GM18907 (cell line): ENCODE measurements at regions not wholly inside any gene's neighbourhood (a gene's known extent, or its start where the extent isn't known, plus 50 kb on each side); places are given as distances from the start of the nearest gene placed in this dataset.
"Not testable (repeated sequence)": the region's sequence is repeated elsewhere in the genome, so short reads cannot be mapped to it uniquely, and the experiment has no call there.

Source experiments
- ATAC-seq: cut with Tn5 transposase; IDR thresholded peaks from one replicate; pipeline ENCODE4 v1.9.1; 2021; ENCODE audit warnings: mild to moderate bottlenecking, moderate library complexity; ENCODE audit not compliant: unreplicated experiment

DNA sequence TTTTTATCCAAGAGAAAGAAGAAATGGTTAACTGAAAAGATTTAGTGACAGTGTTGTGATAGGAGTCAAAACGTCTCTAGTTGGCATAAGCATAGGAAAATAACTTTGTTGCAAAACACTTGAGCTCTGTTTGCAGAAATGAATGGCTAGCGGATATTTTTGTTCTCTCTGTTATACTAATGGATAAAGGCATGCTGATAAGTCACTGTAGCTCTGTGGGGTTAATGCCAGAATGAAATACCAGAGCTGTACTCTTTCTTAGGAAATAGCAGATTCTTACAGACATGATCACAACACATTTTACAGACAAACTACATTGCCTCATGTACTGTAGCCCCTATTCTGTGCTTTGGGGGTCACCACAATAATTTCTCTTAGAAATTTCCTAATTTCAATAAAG is 202.8 kb downstream of the DMRTA1 start:
- no peak for ATAC-seq

DNA sequence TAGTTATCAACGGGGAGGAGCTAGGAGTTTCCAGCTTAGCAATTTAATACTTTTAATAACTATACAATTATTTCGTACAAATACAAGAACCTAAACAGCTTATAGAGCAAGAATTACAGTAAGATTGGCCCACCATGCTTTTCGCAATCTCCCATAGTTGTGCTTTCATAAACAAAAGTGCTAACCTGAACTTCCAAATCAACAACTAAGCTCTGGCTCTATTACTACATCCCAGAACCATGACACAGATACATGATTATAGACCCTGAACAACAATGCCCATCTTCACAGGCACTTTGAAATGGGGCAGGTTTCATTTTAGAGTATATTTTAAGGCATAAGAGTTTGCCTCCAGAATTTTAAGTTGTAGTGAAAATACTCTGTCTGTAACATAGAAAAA is 203.5 kb downstream of the DMRTA1 start:
- no peak for ATAC-seq

DNA sequence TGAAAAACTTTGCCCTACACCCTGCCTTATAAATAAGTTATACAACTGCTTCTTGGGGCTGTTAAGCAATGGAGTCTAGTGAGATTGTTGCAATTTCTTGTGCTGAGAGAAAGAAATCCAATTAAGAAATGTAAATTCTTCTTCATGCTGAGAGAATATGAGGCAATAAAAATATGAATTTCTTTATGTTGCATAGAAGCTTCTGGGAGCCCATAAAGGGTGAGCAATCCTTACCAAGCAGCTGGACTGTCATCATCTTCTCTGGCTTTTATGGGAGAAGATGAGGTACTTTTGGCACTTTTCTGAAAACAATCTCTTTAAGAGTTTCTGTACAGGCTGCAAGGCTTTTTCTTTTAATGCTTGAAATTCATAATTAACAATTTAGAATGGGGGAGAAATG is 204.3 kb downstream of the DMRTA1 start:
- ATAC-seq = no peak

DNA sequence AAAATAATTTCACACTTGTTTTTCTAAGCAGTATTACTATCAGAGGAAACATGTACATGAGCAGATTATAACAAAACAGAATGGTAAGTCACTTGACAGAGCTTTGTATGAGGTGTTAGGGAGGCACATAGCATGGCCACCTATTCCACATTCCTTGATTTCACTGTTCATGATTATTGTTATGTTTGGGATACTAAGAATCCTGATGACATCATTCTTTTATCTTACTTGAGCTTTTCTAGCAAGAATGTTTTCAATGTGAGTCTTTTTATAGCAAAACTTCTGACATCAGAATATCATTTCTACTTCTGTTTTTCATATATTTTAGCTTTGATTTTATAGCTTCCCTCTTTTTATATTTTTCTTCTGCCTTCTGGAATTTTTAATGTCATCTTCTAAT is 208.2 kb downstream of the DMRTA1 start:
- ATAC-seq = no peak

DNA sequence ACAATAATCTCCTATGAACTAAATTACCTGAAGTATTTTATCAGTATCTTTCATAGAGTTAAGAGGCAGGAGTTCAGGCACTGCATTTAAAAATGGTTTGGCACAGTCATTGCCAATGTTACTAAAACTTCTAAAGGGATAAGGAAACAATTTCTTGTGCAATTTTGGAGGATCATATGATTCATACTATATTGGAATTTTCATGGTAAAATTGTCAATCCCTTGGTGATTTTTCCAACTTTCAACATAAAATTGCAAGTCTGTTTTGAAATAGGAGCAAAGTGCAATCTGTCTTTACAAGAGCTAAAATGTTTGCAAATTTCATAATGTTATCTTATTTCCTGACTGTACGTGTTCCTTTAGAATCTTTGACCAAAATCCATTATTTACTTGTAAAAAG is 211.1 kb downstream of the DMRTA1 start:
- no peak for ATAC-seq

DNA sequence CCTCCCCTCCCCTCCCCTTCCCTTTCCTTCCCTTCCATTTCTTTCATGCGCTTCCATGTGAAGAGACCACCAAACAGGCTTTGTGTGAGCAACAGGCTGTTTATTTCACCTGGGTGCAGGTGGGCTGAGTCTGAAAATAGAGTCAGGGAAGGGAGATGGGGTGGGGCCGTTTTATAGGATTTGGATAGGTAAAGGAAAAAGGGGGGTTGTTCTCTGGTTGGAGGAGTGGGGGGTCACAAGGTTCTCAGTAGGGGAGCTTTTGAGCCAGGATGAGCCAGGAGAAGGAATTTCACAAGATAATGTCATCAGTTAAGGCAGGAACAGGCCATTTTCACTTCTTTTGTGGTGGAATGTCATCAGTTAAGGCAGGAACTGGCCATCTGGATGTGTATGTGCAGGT is 211.9 kb downstream of the DMRTA1 start:
- not testable (repeated sequence) for ATAC-seq

DNA sequence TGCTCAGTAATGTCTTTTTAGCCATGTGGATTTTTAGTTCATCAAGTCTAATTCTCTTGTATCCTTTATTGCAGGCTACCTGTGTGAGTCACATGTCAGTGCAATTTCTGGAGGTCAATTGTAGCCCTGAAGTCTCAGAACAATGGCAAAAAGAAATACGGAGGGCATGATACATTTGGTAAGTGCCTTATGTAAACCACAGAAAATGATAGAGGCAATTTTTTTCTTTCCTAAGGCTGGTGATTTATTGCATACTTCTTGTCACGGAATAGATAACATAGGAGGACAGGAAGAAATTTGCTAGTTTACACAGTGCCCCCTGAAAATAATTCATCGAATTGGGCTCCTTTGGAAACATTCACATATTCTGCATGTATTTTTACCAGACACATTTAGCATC is 235.9 kb downstream of the DMRTA1 start:
- ATAC-seq = no peak

DNA sequence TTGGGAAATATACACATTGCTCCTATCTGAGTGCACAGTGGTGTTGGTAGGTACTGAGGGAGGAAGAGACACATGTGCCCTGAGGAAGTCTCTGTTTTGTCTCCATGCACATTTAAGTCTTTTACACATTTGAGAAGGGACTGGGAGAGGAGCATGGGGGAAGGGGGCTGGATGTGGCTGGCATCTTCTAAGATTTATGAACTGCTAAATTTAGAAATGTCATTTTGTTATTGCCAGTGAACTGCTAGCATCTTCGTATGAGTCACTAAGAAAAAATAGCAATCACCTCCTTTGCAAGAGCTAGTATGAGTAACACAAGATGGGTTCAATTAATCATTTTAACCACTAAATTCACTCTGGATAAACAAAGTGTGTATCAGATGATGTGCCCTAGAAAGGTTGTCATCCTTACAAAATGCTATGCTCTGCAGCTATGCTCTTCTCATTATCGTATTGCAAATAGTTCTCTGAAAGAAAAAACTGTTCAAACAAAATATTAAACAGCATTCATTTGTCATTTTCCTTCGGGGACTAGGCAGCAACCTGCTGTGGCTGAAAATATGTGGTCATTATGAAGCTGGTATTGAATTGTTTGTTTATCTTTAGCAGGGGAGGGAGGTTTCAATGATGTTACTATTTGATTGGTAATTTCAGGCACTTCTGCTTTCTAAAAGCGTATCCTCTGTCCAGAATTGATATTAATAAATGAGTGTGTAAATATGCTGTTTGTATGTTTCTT is 236.5 kb downstream of the DMRTA1 start:
- no peak for ATAC-seq

DNA sequence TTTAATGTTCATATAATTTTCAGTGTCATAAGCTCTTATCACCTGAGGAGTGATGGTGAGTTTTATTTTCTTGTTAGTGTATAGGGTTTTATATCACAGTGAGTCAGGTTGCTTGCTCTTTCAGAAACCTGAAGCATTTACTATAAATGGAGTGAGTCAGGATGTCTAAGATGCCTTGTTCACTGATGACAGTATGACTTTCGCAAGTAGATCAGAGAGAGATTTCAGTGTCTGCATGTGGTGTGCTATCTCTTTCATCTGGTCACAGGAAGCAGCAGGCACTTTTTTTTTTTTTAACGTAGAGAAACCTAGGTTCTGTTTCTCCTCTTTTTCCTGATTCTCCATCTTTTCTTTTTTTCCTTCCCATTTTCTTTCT is 237.1 kb downstream of the DMRTA1 start:
- no peak for ATAC-seq

DNA sequence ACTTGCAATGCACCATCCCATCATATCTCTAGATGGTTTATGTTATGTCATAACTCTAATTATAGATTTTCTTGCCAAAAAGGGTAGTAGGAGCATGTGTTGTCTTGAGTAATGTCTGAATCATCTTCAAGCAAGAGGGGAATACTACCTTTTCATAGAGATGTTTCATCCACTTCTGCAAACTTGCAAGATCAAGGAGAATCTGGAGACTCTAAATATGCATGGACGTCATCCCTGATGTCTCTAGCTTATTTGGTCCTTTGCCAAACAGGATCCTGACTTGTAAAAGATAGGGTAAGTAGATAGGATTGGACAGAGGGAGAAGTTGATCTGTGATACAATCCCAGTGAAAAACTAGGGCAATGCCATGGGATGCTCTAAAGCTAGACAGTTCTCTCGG is 246.5 kb downstream of the DMRTA1 start:
- no peak for ATAC-seq

DNA sequence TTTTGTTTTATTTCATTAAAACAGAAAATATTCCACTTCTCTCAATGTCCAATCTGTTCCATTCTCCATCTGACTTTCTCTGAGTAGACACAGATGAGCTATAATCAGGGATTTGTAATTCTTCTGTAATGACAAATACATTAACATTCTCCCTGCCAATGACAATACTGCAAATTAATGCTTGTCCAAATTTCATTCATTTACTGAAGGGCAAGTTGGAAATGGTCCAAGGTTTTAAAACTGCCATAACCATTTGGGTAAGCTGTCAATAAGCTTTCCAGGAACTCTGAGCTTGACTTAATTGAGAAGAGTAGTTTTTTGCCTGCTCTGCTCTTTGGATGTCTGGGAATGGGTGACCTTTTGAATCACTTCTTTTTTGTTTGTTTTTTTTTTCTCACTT is 253.5 kb downstream of the DMRTA1 start:
- ATAC-seq = no peak

DNA sequence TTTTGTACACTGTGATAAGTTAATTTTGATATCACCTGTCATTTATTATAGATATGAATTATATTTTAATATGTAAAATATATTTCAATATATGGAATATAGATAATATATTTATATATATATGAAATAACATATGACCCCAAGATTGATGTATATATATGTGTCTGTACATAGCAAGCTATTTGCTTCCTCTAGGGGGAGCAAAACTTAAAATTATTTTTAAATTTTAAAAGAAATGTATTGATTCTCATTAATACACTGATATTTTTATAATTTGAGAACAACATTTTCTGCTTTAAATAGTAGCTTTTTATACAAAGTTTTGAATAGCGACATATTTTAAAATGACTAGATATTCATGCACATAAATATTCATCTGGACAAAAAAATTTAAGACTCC is 272.0 kb downstream of the DMRTA1 start:
- ATAC-seq = no peak

DNA sequence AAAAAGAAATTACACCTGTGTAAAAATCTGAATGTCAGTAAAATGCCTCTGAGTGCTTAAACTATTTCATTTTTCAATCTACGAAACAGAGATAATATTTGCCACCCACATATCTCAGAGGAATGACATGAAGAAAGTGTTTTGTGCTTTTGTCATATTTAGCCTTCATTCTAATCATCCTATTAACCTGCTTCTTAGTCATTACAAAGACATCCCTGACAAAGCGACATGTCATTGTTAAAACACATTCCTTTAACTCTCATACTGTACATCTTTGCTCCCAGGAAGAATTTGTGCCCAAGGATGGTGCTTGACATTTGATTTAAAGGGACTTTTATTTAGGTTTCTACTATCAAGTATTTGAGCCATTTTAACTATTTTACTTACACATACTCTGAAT is 275.9 kb downstream of the DMRTA1 start:
- ATAC-seq = no peak

DNA sequence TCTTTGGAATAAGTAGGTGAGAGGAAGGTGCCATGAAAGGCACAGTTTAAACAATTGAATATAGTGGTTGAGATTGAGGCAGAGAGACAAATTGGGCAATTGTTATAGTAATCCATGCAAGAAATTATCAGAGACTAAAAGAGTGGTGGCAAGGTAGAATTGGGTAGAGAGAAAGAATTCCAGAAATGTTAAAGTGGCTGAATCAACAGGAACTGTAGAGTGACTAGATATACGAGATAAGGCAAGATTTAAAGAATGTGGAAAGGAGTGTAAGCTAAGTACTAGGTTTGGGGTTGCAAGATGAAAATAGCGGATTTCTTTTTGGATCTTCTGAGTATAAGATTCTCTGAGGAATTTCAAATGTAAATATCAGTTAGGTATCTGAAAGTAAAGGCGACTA is 285.2 kb downstream of the DMRTA1 start:
- ATAC-seq = no peak

DNA sequence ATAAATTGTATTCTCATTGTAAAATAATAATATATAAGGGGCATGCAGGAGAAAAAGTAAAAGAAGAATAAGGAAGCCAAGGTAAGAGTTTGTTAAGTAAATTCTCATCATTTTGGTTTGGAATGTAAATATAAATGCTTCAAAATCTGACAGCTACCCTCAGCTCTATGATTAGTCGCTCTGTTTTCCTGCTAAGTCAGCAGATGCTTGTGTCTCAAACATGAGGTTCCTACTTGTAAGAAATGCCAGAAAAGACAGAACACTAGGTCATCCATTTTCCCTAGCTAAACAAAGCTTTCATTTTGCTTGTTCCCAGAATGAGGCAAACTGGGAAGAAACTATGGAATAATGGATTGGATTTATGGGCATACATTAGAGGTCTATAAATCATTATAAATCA is 293.1 kb downstream of the DMRTA1 start:
- ATAC-seq = no peak

DNA sequence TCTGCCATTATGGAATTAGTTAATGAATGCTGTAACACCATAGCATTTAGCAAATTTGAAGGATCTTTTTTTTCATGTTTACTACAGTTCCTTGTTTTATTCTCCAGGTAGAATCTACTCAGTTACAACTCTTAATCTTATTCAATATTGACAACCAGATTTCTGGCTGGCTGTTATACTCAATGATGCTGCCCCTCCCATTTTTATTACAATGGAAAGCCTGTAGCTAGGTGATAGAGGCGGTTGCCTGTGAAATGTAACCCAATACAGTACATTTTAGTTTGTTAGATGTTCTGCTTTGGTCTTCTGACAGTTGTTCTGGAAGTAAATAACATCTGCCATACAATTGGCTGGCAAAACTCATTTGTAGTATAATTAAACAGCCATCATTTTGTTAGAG is 294.2 kb downstream of the DMRTA1 start:
- no peak for ATAC-seq

DNA sequence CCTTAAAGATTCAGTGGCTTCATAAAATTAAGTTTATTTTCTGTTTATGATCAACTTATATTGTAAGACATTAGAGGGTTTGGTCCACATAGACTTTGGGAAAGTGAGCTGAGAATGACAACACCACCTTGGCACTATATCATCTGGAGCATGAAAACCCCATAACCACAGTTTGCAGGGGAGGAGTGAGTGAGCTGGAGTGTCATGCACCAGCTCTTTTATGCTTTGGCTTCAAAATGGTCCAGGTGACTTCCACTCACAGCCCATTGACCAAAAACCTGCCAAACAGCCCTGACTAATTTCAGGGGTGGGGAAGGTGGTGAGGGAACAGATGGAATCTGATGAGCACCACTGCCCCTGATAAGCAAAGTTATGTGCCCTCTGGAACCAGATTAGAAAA is 295.8 kb downstream of the DMRTA1 start:
- ATAC-seq = no peak

DNA sequence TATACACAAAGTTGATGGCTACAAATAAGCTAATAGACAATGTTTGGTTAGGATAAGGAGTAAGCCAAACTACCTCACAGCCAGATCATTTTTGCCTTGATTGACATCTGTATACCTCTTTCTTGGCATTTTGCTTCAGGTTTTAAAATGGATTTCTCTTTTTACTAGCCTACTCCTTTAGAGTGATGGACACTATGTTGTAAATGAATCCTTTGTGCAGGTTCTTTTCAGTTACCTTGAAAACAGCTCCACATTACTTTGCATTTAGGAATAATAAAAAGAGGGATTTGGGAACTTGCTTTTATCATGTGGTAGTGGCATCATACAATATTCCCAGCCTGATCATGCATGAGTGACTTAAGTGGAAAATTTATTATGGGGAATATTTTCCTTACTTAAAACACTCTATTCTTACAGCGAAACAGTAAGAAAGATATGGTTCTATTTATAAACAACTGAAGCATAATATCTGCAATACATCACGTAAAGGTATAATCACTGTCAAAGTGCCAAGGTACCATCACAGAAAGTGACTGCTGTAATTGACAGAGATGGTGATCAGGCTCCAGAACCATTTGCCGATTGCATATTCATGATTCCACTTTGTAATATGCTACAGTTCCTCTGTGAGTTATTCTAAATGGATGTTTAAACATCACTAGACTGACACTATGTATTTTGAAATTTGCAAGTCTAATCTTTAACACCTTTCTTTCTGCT is 327.0 kb downstream of the DMRTA1 start:
- ATAC-seq = no peak

DNA sequence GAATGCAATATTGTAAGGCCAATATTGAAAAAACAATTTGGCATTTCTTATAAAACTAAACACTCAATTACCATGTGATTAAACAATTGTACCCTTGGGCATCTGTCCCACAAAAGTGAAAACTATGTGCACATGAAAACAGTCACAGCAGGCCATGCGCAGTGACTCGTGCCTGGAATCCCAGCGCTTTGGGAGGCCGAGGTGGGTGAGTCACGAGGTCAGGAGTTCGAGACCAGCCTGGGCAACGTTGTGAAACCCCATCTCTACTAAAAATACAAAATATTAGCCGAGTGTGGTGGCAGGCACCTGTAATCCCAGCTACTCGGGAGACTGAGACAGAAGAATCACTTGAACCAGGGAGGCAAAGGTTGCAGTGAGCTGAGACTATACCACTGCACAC is 343.7 kb downstream of the DMRTA1 start:
- no peak for ATAC-seq

DNA sequence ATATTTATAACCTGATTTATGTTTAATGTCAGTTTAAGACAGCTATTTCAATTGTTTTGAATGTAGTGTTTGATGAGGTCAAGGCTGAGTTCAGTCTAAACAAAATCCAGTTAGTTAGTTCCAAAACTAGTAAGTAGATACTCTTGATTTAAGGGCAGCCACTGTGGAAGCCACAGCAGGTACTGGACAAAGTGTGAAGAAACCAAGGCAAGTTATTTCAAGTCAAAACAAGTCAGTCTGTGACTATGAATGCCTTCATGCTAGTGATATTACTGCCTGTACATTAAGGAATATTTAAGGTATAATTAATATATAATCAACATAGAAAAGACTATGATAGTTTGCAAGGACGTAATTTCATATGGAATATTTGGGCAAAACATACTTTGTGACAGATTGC is 362.3 kb downstream of the DMRTA1 start:
- ATAC-seq = no peak

DNA sequence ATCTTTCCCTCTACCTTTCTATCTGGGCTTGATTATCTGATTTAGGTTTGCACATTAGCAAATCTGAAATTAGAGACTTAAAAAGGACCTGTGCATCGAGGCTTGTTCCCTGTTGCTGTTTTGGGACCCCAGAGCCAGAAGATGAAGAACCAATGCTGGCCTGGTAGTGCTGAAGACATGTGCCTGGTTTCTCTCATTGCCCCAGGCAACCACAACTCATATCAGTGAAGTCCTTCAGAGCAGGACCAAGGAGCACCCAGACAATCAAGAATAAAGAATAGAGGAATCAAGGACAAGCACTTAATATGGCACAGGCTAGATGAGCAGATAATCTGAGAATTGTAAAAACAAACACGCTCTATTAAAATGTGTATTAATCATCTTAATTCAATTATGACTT is 362.7 kb downstream of the DMRTA1 start:
- ATAC-seq = no peak

DNA sequence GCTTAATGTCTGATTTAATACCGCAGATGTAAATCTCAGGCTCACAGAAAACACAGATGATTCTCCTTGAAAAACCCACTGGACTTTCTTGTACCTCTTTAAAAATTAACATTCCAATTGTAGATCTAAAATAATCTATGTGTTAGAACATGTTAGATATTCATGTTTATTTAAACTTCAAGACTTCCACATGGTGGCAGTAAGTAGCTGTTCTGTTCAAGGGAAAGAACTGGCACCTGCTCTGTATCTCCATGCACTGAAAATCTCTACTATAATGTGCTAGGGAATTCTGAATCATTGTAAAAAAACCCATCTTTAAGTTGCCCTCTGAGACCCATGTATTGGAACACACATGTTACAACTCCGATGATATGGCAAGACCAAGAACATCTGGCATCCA is 366.9 kb downstream of the DMRTA1 start:
- no peak for ATAC-seq

DNA sequence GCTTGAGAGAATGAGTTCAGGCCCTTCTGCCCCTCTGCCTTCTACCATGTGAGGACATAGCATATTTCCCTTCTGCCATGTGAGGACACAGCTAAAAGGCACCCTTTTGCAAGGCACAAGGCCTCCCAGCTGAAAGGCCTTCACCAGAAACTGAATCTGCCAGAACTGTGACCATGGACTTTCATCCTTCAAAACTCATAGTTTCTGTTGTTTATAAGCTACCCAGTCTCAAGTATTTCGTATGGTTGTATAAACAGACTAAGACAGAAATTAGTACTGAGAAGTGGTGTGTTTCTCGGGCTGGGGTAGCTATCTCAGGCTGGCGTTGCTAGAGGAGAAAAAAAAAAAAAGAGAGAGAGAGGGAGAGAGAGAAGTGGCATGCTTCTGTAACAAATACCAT is 368.6 kb downstream of the DMRTA1 start:
- ATAC-seq = no peak
